HL-60 (cell line): ENCODE measurements at regions not wholly inside any gene's neighbourhood (a gene's known extent, or its start where the extent isn't known, plus 50 kb on each side); places are given as distances from the start of the nearest gene placed in this dataset.

ENCODE experiments used
- DNase-seq, 2 experiments: peaks; one replicate each; pipeline ENCODE4 v3.0.0-alpha.2; 2010 to 2020; ENCODE audit warnings: low read depth in 1 of 2, low spot score in 1 of 2
- H3K27ac ChIP-seq: fragments of 250-450 bp; sonication (Bioruptor Pico); replicated peaks from 2 replicates; pipeline ENCODE4 v1.5.1; 2020; ENCODE audit warnings: mild to moderate bottlenecking, moderate library complexity
- H3K27me3 ChIP-seq: fragments of 250-450 bp; sonication (Bioruptor Pico); 2 replicates; pipeline ENCODE4 v1.5.1; 2021; ENCODE audit warnings: mild to moderate bottlenecking, moderate library complexity; ENCODE audit not compliant: insufficient read depth, poor library complexity, severe bottlenecking
- H3K4me3 ChIP-seq: replicated peaks from 2 replicates; pipeline ENCODE4 v1.5.1; 2011; ENCODE audit warnings: mild to moderate bottlenecking, control low read depth, low read length; ENCODE audit not compliant: insufficient read depth
- GABPA ChIP-seq: IDR thresholded peaks from 2 replicates; pipeline ENCODE4 v1.6.1; 2012; ENCODE audit warnings: low read depth
- POLR2AphosphoS5 ChIP-seq: IDR thresholded peaks from 2 replicates; pipeline ENCODE4 v1.6.1; 2012; ENCODE audit warnings: low read depth
- SPI1 ChIP-seq: IDR thresholded peaks from 2 replicates; pipeline ENCODE4 v1.6.1; 2012; ENCODE audit warnings: low read depth, mild to moderate bottlenecking, borderline replicate concordance
- TF ChIP-seq, protein P1 (sequence below): IDR thresholded peaks from one replicate; pipeline ENCODE4 v1.5.1; 2011; ENCODE audit warnings: low read length, control low read depth, inconsistent platforms; ENCODE audit not compliant: insufficient read depth
- TF ChIP-seq, protein P2 (sequence below): IDR thresholded peaks from 2 replicates; pipeline ENCODE4 v1.6.1; 2012; ENCODE audit warnings: low read depth; ENCODE audit not compliant: insufficient replicate concordance

DNA sequence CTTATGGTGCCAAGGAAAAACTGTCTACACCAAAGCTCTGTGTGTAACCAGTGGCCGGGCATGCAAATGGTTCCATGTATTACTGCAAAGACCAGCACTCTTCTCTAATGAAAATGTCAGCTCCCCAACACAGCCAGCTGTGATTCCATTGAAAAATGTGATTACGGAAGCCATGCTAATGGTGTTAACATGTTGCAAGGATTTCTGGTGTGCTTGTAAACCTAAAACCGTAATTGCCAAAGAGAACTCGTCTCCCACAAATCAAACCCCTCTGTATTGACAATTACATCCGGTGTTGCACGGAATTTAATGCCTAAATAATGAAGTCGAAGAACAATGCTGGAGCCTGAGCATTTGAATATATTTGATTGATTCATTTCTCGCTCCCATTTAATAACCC lies 351.7 kb downstream of the NPIPA8 start:
- Histone ChIP-seq H3K4me3 (no peak overlapping the region), H3K27ac (no peak overlapping the region), H3K27me3 (no peaks in the 10 kb centered on the region)
- no peak for DNase-seq
- TF ChIP-seq GABPA (no peak), SPI1 (no peak), POLR2AphosphoS5 (no peak)
- TF ChIP-seq, protein P1, sequence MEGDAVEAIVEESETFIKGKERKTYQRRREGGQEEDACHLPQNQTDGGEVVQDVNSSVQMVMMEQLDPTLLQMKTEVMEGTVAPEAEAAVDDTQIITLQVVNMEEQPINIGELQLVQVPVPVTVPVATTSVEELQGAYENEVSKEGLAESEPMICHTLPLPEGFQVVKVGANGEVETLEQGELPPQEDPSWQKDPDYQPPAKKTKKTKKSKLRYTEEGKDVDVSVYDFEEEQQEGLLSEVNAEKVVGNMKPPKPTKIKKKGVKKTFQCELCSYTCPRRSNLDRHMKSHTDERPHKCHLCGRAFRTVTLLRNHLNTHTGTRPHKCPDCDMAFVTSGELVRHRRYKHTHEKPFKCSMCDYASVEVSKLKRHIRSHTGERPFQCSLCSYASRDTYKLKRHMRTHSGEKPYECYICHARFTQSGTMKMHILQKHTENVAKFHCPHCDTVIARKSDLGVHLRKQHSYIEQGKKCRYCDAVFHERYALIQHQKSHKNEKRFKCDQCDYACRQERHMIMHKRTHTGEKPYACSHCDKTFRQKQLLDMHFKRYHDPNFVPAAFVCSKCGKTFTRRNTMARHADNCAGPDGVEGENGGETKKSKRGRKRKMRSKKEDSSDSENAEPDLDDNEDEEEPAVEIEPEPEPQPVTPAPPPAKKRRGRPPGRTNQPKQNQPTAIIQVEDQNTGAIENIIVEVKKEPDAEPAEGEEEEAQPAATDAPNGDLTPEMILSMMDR, result no peak
- TF ChIP-seq, protein P2, sequence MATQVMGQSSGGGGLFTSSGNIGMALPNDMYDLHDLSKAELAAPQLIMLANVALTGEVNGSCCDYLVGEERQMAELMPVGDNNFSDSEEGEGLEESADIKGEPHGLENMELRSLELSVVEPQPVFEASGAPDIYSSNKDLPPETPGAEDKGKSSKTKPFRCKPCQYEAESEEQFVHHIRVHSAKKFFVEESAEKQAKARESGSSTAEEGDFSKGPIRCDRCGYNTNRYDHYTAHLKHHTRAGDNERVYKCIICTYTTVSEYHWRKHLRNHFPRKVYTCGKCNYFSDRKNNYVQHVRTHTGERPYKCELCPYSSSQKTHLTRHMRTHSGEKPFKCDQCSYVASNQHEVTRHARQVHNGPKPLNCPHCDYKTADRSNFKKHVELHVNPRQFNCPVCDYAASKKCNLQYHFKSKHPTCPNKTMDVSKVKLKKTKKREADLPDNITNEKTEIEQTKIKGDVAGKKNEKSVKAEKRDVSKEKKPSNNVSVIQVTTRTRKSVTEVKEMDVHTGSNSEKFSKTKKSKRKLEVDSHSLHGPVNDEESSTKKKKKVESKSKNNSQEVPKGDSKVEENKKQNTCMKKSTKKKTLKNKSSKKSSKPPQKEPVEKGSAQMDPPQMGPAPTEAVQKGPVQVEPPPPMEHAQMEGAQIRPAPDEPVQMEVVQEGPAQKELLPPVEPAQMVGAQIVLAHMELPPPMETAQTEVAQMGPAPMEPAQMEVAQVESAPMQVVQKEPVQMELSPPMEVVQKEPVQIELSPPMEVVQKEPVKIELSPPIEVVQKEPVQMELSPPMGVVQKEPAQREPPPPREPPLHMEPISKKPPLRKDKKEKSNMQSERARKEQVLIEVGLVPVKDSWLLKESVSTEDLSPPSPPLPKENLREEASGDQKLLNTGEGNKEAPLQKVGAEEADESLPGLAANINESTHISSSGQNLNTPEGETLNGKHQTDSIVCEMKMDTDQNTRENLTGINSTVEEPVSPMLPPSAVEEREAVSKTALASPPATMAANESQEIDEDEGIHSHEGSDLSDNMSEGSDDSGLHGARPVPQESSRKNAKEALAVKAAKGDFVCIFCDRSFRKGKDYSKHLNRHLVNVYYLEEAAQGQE, result no peak

DNA sequence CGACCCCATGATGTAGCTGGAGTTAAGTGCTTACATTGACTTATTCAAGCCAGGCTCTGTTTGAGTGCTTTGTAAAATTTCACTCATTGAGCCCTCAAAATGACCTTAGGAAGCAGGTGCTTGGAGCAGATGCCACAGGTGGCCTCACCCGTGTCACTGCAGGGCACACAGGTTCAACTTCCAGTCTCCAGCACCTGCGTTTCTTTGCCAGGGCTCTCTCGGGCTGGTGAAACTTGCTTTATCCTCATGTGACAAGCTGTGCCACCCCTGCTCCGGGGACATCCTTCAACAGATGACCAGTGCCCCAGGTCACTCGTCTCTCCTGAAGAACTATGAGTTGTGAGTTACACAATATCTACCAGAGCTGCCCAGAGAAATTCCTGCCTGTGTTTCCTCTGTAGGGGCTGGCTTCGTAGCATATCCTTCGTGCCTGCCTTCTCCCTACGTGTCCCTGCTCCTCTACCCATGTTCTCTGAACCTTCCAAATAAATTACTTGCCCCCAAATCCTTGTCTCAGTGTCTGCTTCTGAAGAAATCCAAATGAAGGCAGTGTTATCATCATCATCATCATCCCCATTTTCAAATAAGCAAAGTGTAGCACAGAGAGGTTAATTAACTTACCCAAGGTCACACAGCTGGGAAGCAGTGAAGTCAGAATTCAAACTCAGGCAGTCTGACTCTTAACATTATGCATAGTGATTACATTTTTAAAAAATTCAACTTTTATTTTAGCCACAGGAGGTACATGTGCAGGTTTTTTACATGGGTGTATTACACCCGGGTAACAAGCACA lies 352.5 kb downstream of the NPIPA8 start:
- Histone ChIP-seq H3K27me3 (no peaks in the 10 kb centered on the region), H3K27ac (no peak overlapping the region), H3K4me3 (no peak overlapping the region)
- DNase-seq, result no peak
- no peak for TF ChIP-seq POLR2AphosphoS5
- TF ChIP-seq SPI1, result no peak
- no peak for TF ChIP-seq GABPA
- TF ChIP-seq, protein P2, result no peak
- TF ChIP-seq, protein P1, result no peak

DNA sequence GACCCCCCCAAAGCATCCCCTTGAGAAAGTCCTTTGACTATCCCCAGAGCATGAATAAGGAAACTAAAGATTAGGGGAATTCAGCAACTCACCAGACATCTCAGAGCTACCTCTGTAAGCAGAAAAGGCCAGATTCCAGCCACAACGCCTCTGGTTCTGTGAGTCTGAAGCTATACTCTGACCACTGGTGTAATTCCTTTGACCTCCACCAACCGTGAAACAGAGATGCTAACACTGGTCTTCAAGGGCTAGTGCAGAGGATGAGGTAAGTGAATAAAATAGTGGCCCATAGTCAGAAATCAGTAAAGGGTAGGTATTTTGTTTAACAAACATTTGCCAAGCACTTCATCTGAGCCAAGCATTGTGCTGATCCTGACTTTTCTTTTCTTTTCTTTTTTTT lies 353.4 kb downstream of the NPIPA8 start:
- TF ChIP-seq, protein P1, result no peak
- TF ChIP-seq GABPA (no peak), POLR2AphosphoS5 (no peak), SPI1 (no peak)
- TF ChIP-seq, protein P2, result no peak
- H3K4me3 ChIP-seq, result no peak overlapping the region
- DNase-seq, result no peak
- H3K27ac ChIP-seq, result no peak overlapping the region
- no peaks in the 10 kb centered on the region for H3K27me3 ChIP-seq
